Ovary (tissue), 3 donors: ENCODE measurements at regions not wholly inside any gene's neighbourhood (a gene's known extent, or its start where the extent isn't known, plus 50 kb on each side); places are given as distances from the start of the nearest gene placed in this dataset.

Experiments
- CTCF ChIP-seq, 3 donors: fragments of 450-650 bp in 2 of 3; fragments of 200-600 bp in 1 of 3; IDR thresholded peaks; one replicate each; pipeline versions ENCODE4 v1.5.1 to v1.8.0; 2016 to 2022; ENCODE audit warnings: antibody characterized with exemption in 3 of 3, mild to moderate bottlenecking in 1 of 3
- EP300 ChIP-seq: sonication (generic); formaldehyde crosslinking; IDR thresholded peaks from one replicate; pipeline ENCODE4 v1.6.1; 2017; ENCODE audit warnings: antibody characterized with exemption
- POLR2A ChIP-seq: fragments of 450-650 bp; IDR thresholded peaks from one replicate; pipeline ENCODE4 v1.6.1; 2017; ENCODE audit warnings: antibody characterized with exemption, mild to moderate bottlenecking, moderate library complexity
- donor health status: DM: no; HTN: no; CAD: no.

- TF ChIP-seq POLR2A, result no peak
- no peak for TF ChIP-seq EP300
- TF ChIP-seq CTCF (IDR thresholded peaks at IDR 0.05), result no peak
Observed at GRCh38 chr14:94914191-94914590, 144.3 kb upstream of the GSC start.
